NCI-H345 treated with DMSO at 0.1 percent for 48 hours (cell line): ENCODE measurements at regions not wholly inside any gene's neighbourhood (a gene's known extent, or its start where the extent isn't known, plus 50 kb on each side); places are given as distances from the start of the nearest gene placed in this dataset.
"Not testable (repeated sequence)": the region's sequence is repeated elsewhere in the genome, so short reads cannot be mapped to it uniquely, and the experiment has no call there.

ENCODE experiments used
- DNase-seq: peaks from one replicate; lab custom pipeline; 2025; ENCODE audit not compliant: unreplicated experiment; lab: John Stamatoyannopoulos, UW

- DNase-seq: no peak
These were observed 65.7 kb downstream of the SLITRK5 start for GRCh38 chr13:87736849-87737385.

- no peak for DNase-seq
These were observed 82.9 kb downstream of the SLITRK5 start for GRCh38 chr13:87754097-87754496.

- DNase-seq: no peak
These were observed 98.3 kb downstream of the SLITRK5 start for GRCh38 chr13:87769445-87769844.

GRCh38 chr13:87777387-87777786 is 106.2 kb downstream of the SLITRK5 start:
- DNase-seq: no peak

- DNase-seq: no peak
These were observed 107.0 kb downstream of the SLITRK5 start for GRCh38 chr13:87778128-87778527.

GRCh38 chr13:87779426-87779825 is 108.3 kb downstream of the SLITRK5 start:
- DNase-seq: no peak

GRCh38 chr13:87783366-87783765 is 112.2 kb downstream of the SLITRK5 start:
- DNase-seq: no peak

GRCh38 chr13:87788363-87788762 is 117.2 kb downstream of the SLITRK5 start:
- no peak for DNase-seq

GRCh38 chr13:87792878-87793277 is 121.7 kb downstream of the SLITRK5 start:
- no peak for DNase-seq

- no peak for DNase-seq
These were observed 127.4 kb downstream of the SLITRK5 start for GRCh38 chr13:87798536-87798935.

GRCh38 chr13:87810391-87810801 is 139.2 kb downstream of the SLITRK5 start:
- DNase-seq: no peak

- no peak for DNase-seq
These were observed 139.8 kb downstream of the SLITRK5 start for GRCh38 chr13:87810920-87811344.

- no peak for DNase-seq
These were observed 143.2 kb downstream of the SLITRK5 start for GRCh38 chr13:87814403-87814802.

GRCh38 chr13:87820241-87820640 is 149.1 kb downstream of the SLITRK5 start:
- DNase-seq: no peak

- DNase-seq: no peak
These were observed 150.3 kb downstream of the SLITRK5 start for GRCh38 chr13:87821512-87821911.

GRCh38 chr13:87826301-87826700 is 155.1 kb downstream of the SLITRK5 start:
- not testable (repeated sequence) for DNase-seq

- DNase-seq: no peak
These were observed 156.3 kb downstream of the SLITRK5 start for GRCh38 chr13:87827479-87827878.

GRCh38 chr13:87837522-87837921 is 166.4 kb downstream of the SLITRK5 start:
- no peak for DNase-seq

- peak; percentile 10 for DNase-seq
These were observed 166.8 kb downstream of the SLITRK5 start for GRCh38 chr13:87837946-87838345.

- no peak for DNase-seq
These were observed 180.2 kb downstream of the SLITRK5 start for GRCh38 chr13:87851410-87851809.

GRCh38 chr13:87855553-87855952 is 184.4 kb downstream of the SLITRK5 start:
- no peak for DNase-seq

GRCh38 chr13:87859261-87859660 is 188.1 kb downstream of the SLITRK5 start:
- DNase-seq: no peak

GRCh38 chr13:87867426-87867825 is 196.3 kb downstream of the SLITRK5 start:
- DNase-seq: no peak
